ENCODE measurements at regions not wholly inside any gene's neighbourhood (a gene's known extent, or its start where the extent isn't known, plus 50 kb on each side); places are given as distances from the start of the nearest gene placed in this dataset.

DNA sequence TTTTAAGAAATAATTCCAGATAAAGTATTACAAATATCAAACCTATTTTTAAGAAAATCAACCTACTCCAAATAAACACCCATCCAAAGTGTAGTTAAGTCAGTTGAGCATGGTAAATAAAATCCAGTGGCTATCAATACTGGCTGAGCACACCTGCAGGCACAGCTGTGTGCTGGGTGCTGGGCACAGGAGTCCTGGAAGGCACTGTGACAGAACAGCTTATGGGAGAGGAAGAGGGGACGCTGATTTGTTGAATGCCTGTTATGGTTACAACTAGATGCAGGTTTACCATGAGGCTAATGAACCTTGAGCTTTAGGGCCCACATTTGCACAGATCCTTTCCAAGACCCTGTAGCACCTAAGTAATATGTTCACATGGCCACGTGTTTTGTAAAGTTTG lies 202.7 kb downstream of the MTX2 start:
- DNase-seq, result no peak

DNA sequence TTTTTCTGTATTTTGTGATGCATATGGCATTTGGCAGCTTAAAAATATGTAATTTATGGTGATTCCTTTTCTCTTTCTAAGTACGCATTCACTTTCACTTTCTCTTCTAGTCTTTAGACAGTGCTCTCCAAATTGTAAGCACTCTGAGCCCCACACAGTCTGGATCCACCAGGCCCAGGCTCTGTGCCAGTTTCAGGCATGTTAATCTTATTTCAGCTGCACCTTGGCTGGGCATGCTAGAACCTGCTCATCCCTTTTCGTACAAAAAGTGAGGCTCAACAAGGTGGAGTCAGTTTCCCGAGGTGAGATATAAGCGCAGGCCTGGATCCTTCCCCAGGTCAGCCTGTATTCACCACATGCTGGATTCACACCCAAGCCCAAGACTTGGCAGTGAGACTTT lies 203.9 kb downstream of the MTX2 start:
- DNase-seq, result no peak

DNA sequence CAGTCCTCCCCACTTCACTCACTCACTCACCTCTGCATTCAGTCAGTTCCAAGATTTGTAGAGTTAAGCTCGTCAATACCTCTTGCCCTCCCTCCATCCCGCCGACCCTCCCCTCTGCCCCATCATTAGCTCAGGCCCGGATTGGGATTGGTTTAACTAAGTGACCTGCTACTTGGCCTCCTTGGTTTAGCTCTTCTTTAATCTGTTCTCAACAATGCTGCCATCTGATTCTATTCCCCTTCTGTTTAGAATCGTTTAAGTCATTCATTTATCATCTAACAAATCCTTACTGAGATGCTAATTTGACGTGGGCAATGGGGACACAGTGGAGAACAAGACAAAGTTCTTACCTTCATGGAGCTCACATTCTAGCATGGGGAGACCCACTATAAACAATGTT lies 204.6 kb downstream of the MTX2 start:
- no peak for DNase-seq

GRCh38 chr2:176477336-176477735 lies 208.1 kb downstream of the MTX2 start:
- DNase-seq, result no peak

- no peak for DNase-seq
Observed at GRCh38 chr2:176479961-176480360, 210.7 kb downstream of the MTX2 start.

DNA sequence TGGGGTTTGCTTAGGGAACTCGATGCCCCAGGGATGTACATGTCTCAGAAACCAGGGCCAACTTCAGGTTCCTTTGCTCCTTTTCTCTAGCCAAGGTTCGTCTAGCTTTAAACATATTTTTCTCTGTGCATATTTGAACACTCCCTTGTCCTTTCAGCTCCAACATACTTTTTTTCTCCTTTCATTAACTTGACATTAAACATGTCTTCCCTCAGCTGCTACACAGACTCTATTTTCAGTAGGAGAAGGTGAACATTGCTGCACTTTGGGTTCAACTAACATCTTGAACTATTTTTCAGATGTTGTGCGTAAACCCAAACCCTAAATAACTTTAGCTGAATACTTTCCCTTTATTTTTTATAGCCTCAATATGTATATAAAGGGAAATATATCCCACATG lies 212.9 kb downstream of the MTX2 start:
- no peak for DNase-seq

- no peak for DNase-seq
Observed at GRCh38 chr2:176483476-176483875, 214.2 kb downstream of the MTX2 start.

DNA sequence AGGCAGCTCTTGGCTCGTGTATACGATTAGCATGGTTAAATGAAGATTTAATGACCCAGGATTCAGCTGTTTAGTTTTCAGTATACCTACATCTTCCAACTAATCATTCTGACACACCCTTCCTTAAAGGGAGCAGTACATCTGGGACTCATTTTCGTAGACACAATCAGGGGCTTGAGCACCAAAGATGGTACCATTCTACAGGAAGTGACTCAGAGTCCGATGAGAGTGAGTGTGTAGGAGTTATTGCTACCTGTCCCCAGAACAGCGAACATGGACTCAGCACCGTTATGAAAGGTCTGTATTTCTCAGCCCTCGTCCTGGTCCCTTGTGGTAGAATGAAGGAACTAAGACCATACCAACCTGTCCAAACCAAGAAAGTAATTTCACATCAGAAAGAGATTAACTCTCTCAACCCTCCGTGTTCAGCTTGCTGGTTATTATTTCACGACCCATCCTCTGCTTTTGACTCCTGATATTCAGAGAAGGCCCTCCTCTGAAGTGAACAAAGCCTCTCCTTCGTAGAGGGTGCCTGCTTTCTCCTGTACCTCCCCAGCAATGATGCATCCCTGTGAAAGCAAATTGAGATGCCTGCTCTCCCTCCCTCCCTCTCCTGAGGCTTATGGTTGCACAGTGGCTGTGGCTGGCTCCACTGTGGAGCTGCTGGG lies 214.8 kb downstream of the MTX2 start:
- DNase-seq, result no peak

- no peak for DNase-seq
Observed at GRCh38 chr2:176484838-176485237, 215.6 kb downstream of the MTX2 start.

DNA sequence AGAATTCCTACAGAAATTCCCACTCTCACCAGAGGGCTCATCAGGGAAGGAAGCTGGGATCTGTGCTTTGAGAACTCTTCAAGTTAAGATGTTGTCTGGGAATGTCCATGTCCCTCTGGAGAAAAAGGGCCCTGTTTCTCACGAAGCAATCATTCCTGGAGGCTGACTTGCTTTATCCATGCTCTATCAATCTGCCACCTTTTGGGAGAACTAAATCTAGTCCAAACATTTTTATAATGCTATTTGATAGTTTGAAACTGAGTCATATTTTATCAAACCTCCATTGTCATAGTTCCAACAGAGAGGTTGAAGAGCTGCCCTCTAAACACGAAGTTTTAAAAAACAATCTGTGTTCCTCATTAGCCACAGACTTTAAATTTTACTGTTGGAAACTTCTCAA lies 219.2 kb downstream of the MTX2 start:
- no peak for DNase-seq

DNA sequence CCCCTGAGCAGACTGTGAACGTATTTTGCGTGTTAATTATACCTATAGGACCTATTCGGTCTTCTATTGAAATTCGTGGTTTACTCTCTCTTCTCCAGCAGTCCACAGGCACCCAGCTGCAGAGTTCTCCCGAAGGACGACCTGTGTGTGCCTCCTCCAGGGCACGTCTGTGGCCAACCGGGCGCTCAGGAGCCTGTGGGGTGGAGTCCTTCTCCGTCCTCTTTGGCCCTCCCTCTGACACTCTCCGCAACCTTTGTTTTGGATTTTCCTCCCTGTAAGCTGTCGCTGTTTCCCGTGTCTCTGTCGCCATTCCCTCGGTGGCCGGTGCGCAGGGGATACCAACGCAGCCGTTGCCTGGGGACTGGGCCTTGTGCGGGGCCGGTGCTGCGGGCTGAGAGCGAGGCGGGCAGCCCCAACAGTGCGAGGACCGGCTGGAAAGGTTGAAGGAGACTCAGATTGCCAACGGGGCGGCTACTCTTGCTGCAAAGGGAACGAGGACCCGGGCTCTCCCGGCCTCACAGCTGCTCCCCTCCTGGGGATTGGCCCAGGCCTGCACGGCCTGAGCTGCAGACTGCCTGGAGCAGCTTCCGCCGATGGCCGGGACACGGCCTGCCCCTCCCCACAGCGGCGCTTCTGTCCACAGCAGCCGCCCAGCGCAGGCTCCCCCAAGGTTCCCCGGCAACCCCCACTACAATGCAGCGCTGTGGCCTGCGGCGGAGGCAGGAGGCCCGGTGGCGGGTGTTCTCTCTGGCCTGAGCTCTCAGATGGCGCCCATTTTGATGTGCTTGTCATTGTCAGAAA lies 221.0 kb downstream of the MTX2 start:
- DNase-seq, result peak; percentile 93

GRCh38 chr2:176491172-176491904 lies 222.1 kb downstream of the MTX2 start:
- peak; percentile 30 for DNase-seq

- DNase-seq, result no peak
Observed at GRCh38 chr2:176492583-176492982, 223.3 kb downstream of the MTX2 start.

GRCh38 chr2:176493226-176493825 lies 224.1 kb downstream of the MTX2 start:
- peak; percentile 47 for DNase-seq

- DNase-seq, result no peak
Observed at GRCh38 chr2:176493909-176494308, 224.7 kb downstream of the MTX2 start.

DNA sequence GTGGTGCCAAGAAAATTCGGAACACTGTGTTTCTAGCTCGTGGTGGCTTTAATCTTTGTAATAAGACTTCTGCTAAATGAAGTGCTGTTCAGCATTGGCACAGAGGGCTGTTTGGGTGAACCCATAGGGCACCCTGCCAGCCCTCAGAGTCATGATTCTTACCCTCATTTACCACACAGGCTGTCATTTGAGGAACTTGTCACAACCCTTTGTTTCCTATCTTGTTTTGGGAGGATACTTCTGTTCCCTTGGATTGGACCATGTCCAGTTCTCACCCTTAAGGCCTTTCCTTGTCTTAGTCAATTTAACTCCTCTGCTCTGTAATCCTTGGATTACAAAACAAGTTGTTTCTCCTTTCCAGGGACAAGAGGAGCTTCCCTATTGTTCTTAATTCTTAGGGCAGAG lies 225.7 kb downstream of the MTX2 start:
- no peak for DNase-seq

GRCh38 chr2:176495826-176496225 lies 226.6 kb downstream of the MTX2 start:
- no peak for DNase-seq

DNA sequence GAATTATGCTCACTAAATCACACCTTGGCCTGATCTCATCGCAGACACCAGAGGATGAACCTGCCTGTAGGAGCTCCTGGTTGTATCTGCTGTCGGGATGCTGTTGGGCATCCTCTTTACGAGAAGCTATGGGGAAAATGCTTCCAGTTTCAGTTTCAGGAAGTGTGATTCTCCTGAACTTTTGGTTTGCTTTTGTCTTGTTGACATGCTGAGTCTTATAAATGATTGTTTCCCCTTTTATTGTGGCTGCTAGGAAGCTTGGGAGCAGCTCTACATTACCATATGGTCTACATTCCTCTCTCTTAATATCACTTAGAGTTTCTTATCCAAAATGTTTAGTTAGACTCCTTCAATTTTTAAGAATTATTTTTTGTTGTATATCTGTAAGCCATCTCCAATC lies 227.5 kb downstream of the MTX2 start:
- no peak for DNase-seq

DNA sequence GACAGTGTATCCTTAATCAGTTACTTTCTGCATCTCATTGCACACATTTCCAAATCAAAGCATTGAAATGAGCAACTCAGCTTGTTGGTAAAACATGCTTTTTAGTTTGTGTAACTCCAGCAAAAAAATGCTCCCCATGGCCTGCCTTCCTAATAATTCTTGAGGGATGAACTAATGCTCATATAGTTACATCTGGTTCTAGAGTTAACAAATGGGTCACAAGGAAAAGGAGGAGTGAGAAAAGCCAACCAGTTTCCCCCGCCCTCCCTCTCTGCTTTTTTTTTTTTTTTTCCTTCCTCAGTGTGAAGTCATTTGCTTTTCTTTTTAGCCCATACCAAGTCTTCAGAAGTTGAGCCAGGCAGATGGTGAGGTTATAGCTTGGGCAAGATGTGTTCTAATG lies 231.7 kb downstream of the MTX2 start:
- DNase-seq, result no peak

GRCh38 chr2:176501617-176502016 lies 232.4 kb downstream of the MTX2 start:
- no peak for DNase-seq

DNA sequence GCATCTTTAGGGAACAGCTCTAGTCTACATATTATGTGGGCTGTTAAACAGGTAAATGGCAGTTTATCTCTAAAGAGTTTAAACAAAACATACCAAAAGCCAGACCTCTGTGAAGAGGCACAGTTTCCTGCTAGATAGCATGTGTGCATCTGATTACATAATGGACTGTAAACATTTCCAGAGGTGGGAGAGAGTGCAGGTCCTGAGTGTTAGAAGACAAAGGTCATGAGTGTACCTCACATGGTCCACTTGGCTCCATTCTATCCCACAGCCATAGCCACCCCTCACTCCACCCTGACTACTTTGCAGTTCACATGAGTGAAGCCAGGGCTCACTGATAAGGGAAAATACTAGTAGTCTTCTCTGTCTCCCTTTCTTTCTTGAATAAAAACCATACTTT lies 233.4 kb downstream of the MTX2 start:
- DNase-seq, result no peak

DNA sequence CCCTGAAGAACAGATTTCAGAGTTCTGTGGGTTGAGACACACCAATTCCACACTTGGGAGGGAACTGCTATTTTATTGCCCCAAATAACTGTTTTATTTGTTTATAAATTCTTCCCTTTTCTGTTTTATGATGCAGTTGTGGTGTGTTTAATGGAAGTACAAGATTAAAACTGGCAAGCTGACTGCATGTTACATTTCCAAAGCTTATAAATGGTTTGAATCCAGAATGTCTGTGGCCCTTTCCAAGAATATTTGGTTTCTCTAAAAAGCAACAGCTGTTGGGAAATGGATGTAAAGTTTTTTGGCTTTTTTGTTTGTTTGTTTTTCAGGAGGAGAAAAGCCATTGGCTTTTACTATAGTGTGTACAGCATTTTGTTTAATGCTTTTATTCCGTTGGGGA lies 234.5 kb downstream of the MTX2 start:
- no peak for DNase-seq

DNA sequence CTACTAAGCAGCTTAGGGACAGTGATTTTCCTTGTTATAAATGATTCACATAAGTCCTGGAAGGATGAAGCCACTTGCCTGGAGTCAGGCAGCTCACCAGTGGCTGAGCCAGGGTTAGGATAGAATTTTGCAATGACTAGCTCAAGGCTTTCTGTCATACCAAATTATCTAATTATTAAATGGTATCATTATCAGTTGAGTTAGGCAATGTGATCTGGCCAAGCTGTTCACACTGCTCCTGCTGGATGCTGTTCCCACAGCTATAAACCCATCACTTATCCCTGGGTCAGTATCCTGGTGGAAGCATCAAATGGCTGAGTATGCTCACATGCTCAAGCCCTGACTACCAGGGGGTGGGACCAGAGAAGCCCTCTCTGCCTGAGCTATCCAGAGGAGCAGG lies 235.2 kb downstream of the MTX2 start:
- DNase-seq, result no peak

- no peak for DNase-seq
Observed at GRCh38 chr2:176507786-176508185, 238.5 kb downstream of the MTX2 start.
